Spinal cord (tissue), 9 donors: ENCODE measurements at regions not wholly inside any gene's neighbourhood (a gene's known extent, or its start where the extent isn't known, plus 50 kb on each side); places are given as distances from the start of the nearest gene placed in this dataset.
"Not testable (repeated sequence)": the region's sequence is repeated elsewhere in the genome, so short reads cannot be mapped to it uniquely, and the experiment has no call there.

ENCODE experiments used
- DNase-seq, 6 donors: peaks; one replicate each; pipeline versions ENCODE4 v3.0.0 to v3.0.0-alpha.2; 2013 to 2015; ENCODE audit warnings: low spot score in 6 of 6, low read depth in 4 of 6
- H3K27ac ChIP-seq: one replicate; pipeline ENCODE4 v1.5.1; 2013; ENCODE audit warnings: low read depth, low read length, control low read depth
- H3K27me3 ChIP-seq: one replicate; pipeline ENCODE4 v1.6.1; 2013; ENCODE audit warnings: low read length; ENCODE audit not compliant: control insufficient read depth, insufficient read depth
- H3K36me3 ChIP-seq: one replicate; pipeline ENCODE4 v1.6.1; 2013; ENCODE audit warnings: low read length; ENCODE audit not compliant: control insufficient read depth, insufficient read depth
- H3K4me1 ChIP-seq: one replicate; pipeline ENCODE4 v1.6.1; 2013; ENCODE audit warnings: low read length; ENCODE audit not compliant: control insufficient read depth, insufficient read depth
- H3K4me3 ChIP-seq: one replicate; pipeline ENCODE4 v1.5.1; 2013; ENCODE audit warnings: low read depth, low read length, control low read depth
- H3K9me3 ChIP-seq: one replicate; pipeline ENCODE4 v1.6.1; 2013; ENCODE audit warnings: low read length; ENCODE audit not compliant: control insufficient read depth, insufficient read depth
- whole genome bisulfite sequencing: methylation state at CpG from one replicate; pipeline ENCODE4 v1.1.5; 2013; ENCODE audit warnings: missing lambda C conversion rate; ENCODE audit not compliant: insufficient coverage; 5-methylcytosine and 5-hydroxymethylcytosine counted together
- donor health status: healthy.

DNA sequence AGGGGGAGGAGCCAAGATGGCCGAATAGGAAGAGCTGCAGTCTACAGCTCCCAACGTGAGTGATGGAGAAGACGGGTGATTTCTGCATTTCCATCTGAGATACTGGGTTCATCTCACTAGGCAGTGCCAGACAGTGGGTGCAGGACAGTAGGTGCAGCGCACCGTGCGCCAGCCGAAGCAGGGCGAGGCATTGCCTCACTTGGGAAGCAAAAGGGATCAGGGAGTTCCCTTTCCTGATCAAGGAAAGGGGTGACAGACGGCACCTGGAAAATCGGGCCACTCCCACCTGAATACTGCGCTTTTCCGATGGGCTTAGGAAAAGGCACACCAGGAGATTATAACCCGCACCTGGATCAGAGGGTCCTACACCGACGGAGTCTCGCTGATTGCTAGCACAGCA is 121.1 kb upstream of the SESTD1 start:
- not testable (repeated sequence) for H3K4me1 ChIP-seq, H3K4me3 ChIP-seq, DNase-seq, H3K27ac ChIP-seq, H3K9me3 ChIP-seq, H3K36me3 ChIP-seq, H3K27me3 ChIP-seq
- WGBS, result 94% methylated on average over 16 of the region's 16 CpGs

DNA sequence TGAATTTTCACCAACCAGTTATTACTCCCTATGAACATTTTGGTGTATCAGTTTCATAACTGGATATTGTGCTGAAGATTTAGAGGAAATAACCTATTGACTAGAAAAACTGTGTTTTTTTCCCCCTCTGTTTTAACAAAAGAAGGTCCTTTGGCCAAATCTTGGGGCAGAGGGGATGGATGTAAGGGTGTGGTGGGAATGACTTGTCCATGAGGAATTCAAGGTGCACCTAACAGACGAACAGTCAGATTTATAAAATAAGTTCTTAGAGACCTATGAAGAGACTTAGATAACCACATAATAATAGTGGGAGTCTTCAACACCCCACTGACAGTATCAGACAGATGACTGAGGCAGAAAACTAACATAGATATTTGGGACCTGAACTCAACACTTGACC is 119.3 kb upstream of the SESTD1 start:
- H3K4me3 ChIP-seq, result no peak overlapping the region
- no peaks in the 10 kb centered on the region for H3K4me1 ChIP-seq
- DNase-seq, result no peak
- WGBS, result no CpG with 5 or more reads among the region's 1 CpG
- no peaks in the 10 kb centered on the region for H3K27me3 ChIP-seq
- no peaks in the 10 kb centered on the region for H3K9me3 ChIP-seq
- no peaks in the 10 kb centered on the region for H3K36me3 ChIP-seq
- H3K27ac ChIP-seq, result no peak overlapping the region

DNA sequence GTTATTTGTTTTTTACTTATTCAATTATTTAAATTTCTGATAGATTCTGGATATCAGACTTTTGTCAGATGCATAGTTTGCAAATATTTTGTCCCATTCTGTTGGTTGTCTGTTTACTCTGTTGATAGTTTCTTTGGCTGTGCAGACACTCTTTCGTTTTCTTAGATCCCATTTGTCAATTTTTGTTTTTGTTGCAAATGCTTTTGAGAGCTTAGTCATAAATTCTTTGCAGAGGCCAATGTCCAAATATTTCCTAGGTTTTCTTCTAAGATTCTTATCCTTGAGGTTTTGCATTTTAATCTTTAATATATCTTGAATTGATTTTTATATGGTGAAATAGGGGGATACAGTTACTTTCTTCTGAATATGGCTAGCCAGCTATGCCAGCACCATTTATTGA is 112.7 kb upstream of the SESTD1 start:
- no peaks in the 10 kb centered on the region for H3K36me3 ChIP-seq
- H3K4me1 ChIP-seq, result no peaks in the 10 kb centered on the region
- H3K27me3 ChIP-seq, result no peaks in the 10 kb centered on the region
- no peak overlapping the region for H3K4me3 ChIP-seq
- no peak for DNase-seq
- no peaks in the 10 kb centered on the region for H3K9me3 ChIP-seq
- WGBS, result no CpG with 5 or more reads among the region's 1 CpG
- H3K27ac ChIP-seq, result no peak overlapping the region

DNA sequence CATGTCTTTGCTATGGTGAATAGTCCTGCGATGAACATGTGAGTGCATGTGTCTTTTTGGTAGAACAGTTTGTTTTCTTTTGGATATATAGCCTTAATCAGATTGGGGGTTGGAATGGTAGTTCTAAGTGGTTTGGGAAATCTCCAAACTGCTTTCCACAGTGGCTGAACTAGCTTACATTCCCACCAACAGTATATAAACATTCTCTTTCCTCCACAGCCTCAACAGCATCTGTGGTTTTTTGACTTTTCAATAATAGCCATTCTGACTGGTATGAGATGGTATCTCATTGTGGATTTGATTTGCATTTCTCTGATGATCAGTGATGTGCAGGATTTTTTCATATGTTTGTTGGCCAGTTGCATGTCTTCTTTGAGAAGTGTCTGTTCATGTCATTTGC is 112.2 kb upstream of the SESTD1 start:
- H3K36me3 ChIP-seq, result no peaks in the 10 kb centered on the region
- no CpG with 5 or more reads among the region's 1 CpG for WGBS

DNA sequence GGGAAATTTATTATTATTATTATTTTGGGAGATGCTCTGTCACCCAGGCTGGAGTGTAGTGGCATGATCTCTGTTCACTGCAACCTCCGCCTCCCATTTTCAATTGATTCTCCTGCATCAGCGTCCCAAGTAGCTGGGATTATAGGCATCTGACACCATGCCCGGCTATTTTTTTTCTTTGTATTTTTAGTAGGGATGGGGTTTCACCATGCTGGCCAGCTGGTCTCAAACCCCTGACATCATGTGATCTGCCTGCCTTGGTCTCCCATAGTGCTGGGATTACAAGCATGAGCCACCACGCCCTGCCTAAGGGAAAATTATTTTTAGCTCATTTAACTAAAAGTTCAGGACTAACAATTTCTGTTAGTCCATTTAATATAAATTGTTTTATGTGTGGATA is 109.2 kb upstream of the SESTD1 start:
- Histone ChIP-seq H3K9me3 (no peaks in the 10 kb centered on the region), H3K4me3 (no peak overlapping the region), H3K4me1 (no peaks in the 10 kb centered on the region), H3K36me3 (no peaks in the 10 kb centered on the region), H3K27ac (no peak overlapping the region), H3K27me3 (no peaks in the 10 kb centered on the region)
- DNase-seq, result no peak
- no CpG with 5 or more reads among the region's 4 CpGs for WGBS

More for the DNA sequence above, 112.2 kb upstream of the SESTD1 start:
- no peak for DNase-seq
- Histone ChIP-seq H3K9me3 (no peaks in the 10 kb centered on the region), H3K27ac (no peak overlapping the region), H3K4me3 (no peak overlapping the region), H3K27me3 (no peaks in the 10 kb centered on the region), H3K4me1 (no peaks in the 10 kb centered on the region)

DNA sequence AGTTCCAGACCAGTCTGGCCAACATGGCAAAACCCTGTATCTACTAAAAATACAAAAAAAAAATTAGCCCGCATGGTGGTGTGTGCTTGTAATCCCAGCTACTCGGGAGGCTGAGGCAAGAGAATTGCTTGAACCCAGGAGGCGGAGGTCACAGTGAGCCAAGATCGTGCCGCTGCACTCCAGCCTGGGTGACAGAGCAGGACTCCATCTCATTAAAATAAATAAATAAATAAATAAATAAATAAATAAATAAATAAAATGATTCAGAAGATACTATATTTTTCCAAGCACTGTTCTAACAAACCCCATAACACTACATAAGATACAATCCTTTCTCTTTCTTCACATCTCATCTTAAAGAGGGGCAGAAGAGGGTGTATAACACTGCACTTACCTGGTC is 100.9 kb upstream of the SESTD1 start:
- H3K4me1 ChIP-seq, H3K27me3 ChIP-seq, H3K27ac ChIP-seq, H3K9me3 ChIP-seq, H3K36me3 ChIP-seq, H3K4me3 ChIP-seq, DNase-seq: not testable (repeated sequence)
- WGBS, result no CpG with 5 or more reads among the region's 5 CpGs

DNA sequence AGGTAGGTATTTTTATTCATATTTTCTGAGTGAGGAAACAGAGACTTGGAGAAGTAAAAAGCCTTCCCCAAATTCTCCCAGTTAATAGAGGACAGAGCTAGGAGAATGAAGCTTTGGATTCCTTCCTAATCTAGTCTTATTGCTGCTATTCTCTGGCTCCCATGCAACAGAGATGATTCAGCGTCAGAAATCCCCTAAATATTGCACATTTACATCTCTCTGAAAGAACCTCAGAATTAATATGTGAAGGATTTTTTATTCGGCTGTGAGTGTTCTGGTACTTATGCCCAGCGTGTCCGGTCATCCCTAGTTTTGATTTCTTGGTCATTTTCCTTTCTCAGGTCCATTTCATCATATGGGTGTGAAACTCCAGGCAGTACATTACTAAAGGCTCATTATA is 91.2 kb upstream of the SESTD1 start:
- Histone ChIP-seq H3K36me3 (no peaks in the 10 kb centered on the region), H3K27me3 (no peaks in the 10 kb centered on the region), H3K27ac (no peak overlapping the region), H3K9me3 (no peaks in the 10 kb centered on the region), H3K4me1 (no peaks in the 10 kb centered on the region), H3K4me3 (no peak overlapping the region)
- DNase-seq, result no peak
- WGBS, result no CpG with 5 or more reads among the region's 4 CpGs

DNA sequence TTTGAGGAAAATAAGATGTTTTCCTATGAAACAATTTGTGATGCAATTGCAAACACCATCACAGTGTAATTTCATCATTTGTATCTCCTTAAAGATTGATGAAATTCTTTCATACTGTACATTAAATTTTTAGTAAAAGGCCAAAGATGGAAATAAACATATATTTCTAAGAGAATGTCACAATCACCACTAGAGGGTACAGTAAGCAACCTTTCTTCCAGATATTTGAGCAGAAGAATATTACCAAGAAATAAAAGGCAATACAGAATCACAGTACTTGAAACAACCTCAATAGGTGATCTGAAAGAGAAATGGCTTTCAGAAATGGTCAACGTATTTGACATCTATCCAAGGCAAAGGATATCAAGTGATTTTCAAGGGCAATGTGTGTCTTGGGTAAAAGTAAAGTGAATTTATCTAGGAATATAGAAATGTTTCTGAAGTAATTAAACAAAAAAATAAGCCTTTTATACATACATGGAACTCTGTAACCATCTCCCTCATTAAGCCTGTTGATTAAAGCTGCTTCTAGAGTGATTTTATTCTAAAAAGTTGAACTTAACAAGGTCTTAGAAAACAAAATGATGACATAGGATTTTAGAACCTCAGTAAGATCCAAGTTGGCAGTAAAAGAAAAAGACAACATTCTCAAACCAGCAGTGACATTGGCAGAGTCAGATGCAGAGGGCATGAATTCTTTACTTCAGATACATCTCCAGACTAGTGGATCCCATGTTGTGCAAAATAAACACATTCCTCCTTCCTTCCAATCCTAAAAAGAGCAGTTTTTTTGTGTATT is 90.3 kb upstream of the SESTD1 start:
- peak in 1 of 6 donors; percentile 54 for DNase-seq
- no peaks in the 10 kb centered on the region for H3K4me1 ChIP-seq
- H3K9me3 ChIP-seq, result no peaks in the 10 kb centered on the region
- no peak overlapping the region for H3K4me3 ChIP-seq
- H3K27me3 ChIP-seq, result no peaks in the 10 kb centered on the region
- no peaks in the 10 kb centered on the region for H3K36me3 ChIP-seq
- WGBS, result no CpG with 5 or more reads among the region's 1 CpG
- no peak overlapping the region for H3K27ac ChIP-seq

DNA sequence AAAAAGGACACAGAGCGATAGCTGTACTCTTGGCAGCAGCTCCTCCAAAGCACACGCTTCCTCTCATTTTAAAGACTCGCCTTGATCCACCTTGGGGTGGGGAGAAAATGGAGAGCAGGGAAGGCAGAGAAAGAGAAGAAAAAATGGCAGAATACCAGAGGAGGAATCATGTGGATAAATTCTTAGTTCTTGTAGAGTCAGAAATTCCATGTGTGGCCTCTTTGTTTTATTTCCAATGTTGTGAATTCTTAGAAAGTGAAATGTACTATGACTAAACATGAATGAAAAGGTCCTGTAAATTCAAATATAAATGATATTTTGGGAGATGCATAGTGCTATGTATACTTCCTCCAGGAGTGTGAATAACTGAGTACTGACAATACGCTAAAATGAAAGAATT is 89.7 kb upstream of the SESTD1 start:
- Histone ChIP-seq H3K27ac (no peak overlapping the region), H3K27me3 (no peaks in the 10 kb centered on the region), H3K4me3 (no peak overlapping the region), H3K9me3 (no peaks in the 10 kb centered on the region), H3K4me1 (no peaks in the 10 kb centered on the region), H3K36me3 (no peaks in the 10 kb centered on the region)
- no peak for DNase-seq
- WGBS, result 60% methylated on average over 1 of the region's 4 CpGs

DNA sequence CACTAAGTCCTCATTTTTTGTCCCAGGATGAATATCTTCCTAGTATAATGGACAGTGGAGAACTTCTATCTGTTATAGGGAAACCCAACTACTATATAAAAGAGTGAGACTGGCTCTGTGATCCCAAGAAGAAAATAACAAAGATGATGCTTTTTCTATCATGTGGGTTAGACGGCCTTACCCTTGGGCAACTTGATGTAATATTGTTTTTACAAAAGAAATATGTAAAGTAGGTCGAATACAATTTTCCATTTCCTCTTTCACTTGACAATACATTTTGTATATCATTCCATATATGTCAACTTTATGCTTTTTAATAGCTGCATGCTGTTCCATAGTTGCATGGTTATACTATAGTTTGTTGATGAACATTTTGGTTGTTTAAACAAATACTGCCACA is 87.5 kb upstream of the SESTD1 start:
- no CpG with 5 or more reads among the region's 2 CpGs for WGBS
- Histone ChIP-seq H3K4me3 (no peak overlapping the region), H3K36me3 (no peaks in the 10 kb centered on the region), H3K4me1 (no peaks in the 10 kb centered on the region), H3K9me3 (no peaks in the 10 kb centered on the region), H3K27ac (no peak overlapping the region), H3K27me3 (no peaks in the 10 kb centered on the region)
- DNase-seq, result no peak
